ENCODE measurements at regions not wholly inside any gene's neighbourhood (a gene's known extent, or its start where the extent isn't known, plus 50 kb on each side); places are given as distances from the start of the nearest gene placed in this dataset.

DNA sequence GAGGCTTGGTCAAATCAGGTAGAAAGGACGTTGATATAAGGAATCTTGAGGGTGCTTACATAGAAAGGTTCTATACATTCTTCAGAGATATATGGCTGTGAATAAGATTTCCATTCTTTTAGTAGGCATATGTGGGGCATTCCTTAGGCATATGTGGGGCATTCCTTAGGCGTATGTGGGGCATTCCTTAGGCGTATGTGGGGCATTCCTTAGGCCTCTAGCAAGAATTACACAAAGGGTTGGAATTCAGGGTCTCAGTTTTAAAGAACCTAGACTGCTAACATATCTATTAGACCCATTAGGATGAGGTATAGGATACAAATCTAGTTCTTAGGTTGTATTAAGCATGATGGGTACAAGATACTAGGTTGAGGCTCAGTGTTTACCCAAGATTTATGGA lies 607.8 kb downstream of the SI start:
- no peak for DNase-seq
- CTCF ChIA-PET, result no interaction called here
- TF ChIP-seq, protein P1, sequence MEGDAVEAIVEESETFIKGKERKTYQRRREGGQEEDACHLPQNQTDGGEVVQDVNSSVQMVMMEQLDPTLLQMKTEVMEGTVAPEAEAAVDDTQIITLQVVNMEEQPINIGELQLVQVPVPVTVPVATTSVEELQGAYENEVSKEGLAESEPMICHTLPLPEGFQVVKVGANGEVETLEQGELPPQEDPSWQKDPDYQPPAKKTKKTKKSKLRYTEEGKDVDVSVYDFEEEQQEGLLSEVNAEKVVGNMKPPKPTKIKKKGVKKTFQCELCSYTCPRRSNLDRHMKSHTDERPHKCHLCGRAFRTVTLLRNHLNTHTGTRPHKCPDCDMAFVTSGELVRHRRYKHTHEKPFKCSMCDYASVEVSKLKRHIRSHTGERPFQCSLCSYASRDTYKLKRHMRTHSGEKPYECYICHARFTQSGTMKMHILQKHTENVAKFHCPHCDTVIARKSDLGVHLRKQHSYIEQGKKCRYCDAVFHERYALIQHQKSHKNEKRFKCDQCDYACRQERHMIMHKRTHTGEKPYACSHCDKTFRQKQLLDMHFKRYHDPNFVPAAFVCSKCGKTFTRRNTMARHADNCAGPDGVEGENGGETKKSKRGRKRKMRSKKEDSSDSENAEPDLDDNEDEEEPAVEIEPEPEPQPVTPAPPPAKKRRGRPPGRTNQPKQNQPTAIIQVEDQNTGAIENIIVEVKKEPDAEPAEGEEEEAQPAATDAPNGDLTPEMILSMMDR (IDR thresholded peaks at IDR 0.05; ENCODE audit: unreplicated experiment), result no peak
- Mint-ChIP-seq H3K27me3 (ENCODE audit: unreplicated experiment) (no peaks in the 10 kb centered on the region), H3K27ac (ENCODE audit: unreplicated experiment) (no peak overlapping the region), H3K9me3 (ENCODE audit: low read depth, unreplicated experiment) (no peaks in the 10 kb centered on the region), H3K4me1 (ENCODE audit: low read depth, unreplicated experiment) (peaks cover 27% of the 10 kb centered on the region), H3K4me3 (ENCODE audit: low read depth, unreplicated experiment) (no peak overlapping the region), H3K36me3 (ENCODE audit: insufficient read depth, unreplicated experiment) (no peaks in the 10 kb centered on the region)
- no TSS peak for BruUV-seq (replicated peaks)
- intact Hi-C loops (cut with micrococcal nuclease; ENCODE audit: unreplicated experiment), result no loop called here

DNA sequence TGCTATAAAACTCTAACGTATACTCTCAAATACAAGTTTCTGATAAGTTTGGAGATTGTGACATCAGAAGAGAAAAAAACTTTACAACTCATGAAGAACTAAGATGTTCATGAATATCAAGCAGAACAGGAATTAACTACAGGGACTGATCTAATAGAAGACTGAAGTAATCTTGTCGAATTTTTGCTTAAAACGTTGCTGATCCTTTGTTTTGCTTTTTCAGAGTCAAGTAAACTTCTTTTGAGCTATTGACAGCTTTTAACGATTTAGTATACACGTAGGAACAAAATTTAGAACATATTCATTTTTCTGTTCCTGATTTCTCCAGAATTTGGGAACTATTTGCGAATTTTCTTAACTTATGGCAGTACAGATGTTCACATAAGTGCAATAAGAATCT lies 610.2 kb downstream of the SI start:
- CTCF ChIA-PET, result no interaction called here
- Mint-ChIP-seq H3K27ac (ENCODE audit: unreplicated experiment) (no peak overlapping the region), H3K27me3 (ENCODE audit: unreplicated experiment) (no peaks in the 10 kb centered on the region), H3K4me3 (ENCODE audit: low read depth, unreplicated experiment) (no peak overlapping the region), H3K9me3 (ENCODE audit: low read depth, unreplicated experiment) (no peaks in the 10 kb centered on the region), H3K36me3 (ENCODE audit: insufficient read depth, unreplicated experiment) (no peaks in the 10 kb centered on the region), H3K4me1 (ENCODE audit: low read depth, unreplicated experiment) (peaks cover 27% of the 10 kb centered on the region)
- TF ChIP-seq, protein P1 (IDR thresholded peaks at IDR 0.05; ENCODE audit: unreplicated experiment), result no peak
- intact Hi-C loops (cut with micrococcal nuclease; ENCODE audit: unreplicated experiment), result no loop called here
- BruUV-seq (replicated peaks), result no TSS peak
- no peak for DNase-seq

GRCh38 chr3:164467007-164467406 lies 611.3 kb downstream of the SI start:
- CTCF ChIA-PET, result interaction anchor here (0.6 to 1.2 kb wide), 2 partner anchors 9 to 34 kb away, joined by 4 to 6 read pairs; no protein-coding TSS in a partner anchor
- TF ChIP-seq, protein P1 (IDR thresholded peaks at IDR 0.05; ENCODE audit: unreplicated experiment), result no peak
- H3K27me3 Mint-ChIP-seq (ENCODE audit: unreplicated experiment), result no peaks in the 10 kb centered on the region
- no peaks in the 10 kb centered on the region for H3K36me3 Mint-ChIP-seq (ENCODE audit: insufficient read depth, unreplicated experiment)
- no peak for DNase-seq
- no peak overlapping the region for H3K4me3 Mint-ChIP-seq (ENCODE audit: low read depth, unreplicated experiment)
- H3K27ac Mint-ChIP-seq (ENCODE audit: unreplicated experiment), result no peak overlapping the region
- intact Hi-C loops (cut with micrococcal nuclease; ENCODE audit: unreplicated experiment), result no loop called here
- no TSS peak for BruUV-seq (replicated peaks)
- H3K4me1 Mint-ChIP-seq (ENCODE audit: low read depth, unreplicated experiment), result peaks cover 27% of the 10 kb centered on the region
- no peaks in the 10 kb centered on the region for H3K9me3 Mint-ChIP-seq (ENCODE audit: low read depth, unreplicated experiment)

- BruUV-seq (replicated peaks), result no TSS peak
- Mint-ChIP-seq H3K9me3 (ENCODE audit: low read depth, unreplicated experiment) (no peaks in the 10 kb centered on the region), H3K27ac (ENCODE audit: unreplicated experiment) (no peak overlapping the region), H3K4me3 (ENCODE audit: low read depth, unreplicated experiment) (no peak overlapping the region), H3K4me1 (ENCODE audit: low read depth, unreplicated experiment) (peaks cover 33% of the 10 kb centered on the region), H3K27me3 (ENCODE audit: unreplicated experiment) (no peaks in the 10 kb centered on the region), H3K36me3 (ENCODE audit: insufficient read depth, unreplicated experiment) (no peaks in the 10 kb centered on the region)
- TF ChIP-seq, protein P1 (IDR thresholded peaks at IDR 0.05; ENCODE audit: unreplicated experiment), result no peak
- CTCF ChIA-PET, result no interaction called here
- no peak for DNase-seq
- intact Hi-C loops (cut with micrococcal nuclease; ENCODE audit: unreplicated experiment), result no loop called here
Observed at GRCh38 chr3:164465172-164465571, 613.1 kb downstream of the SI start.

All from Calu3 (cell line).